RCC 7860 (cell line): ENCODE measurements at regions not wholly inside any gene's neighbourhood (a gene's known extent, or its start where the extent isn't known, plus 50 kb on each side); places are given as distances from the start of the nearest gene placed in this dataset.

Source experiments
- DNase-seq: peaks from one replicate; pipeline ENCODE4 v3.0.0-alpha.2; 2015; ENCODE audit warnings: low spot score
- FAIRE-seq: peaks from 2 replicates; lab custom pipeline; 2012; peaks lifted over from hg19 to GRCh38; lab: Jason Lieb, UNC

- no peak for FAIRE-seq
Measured at GRCh38 chr1:112196731-112197130, 199.3 kb upstream of the CTTNBP2NL start.

GRCh38 chr1:112209493-112209892 lies 186.5 kb upstream of the CTTNBP2NL start:
- DNase-seq (no peak), FAIRE-seq (no peak)

More at GRCh38 chr1:112196731-112197130, 199.3 kb upstream of the CTTNBP2NL start:
- DNase-seq = no peak

- no peak for DNase-seq
- no peak for FAIRE-seq
Measured at GRCh38 chr1:112219267-112219666, 176.7 kb upstream of the CTTNBP2NL start.

DNA sequence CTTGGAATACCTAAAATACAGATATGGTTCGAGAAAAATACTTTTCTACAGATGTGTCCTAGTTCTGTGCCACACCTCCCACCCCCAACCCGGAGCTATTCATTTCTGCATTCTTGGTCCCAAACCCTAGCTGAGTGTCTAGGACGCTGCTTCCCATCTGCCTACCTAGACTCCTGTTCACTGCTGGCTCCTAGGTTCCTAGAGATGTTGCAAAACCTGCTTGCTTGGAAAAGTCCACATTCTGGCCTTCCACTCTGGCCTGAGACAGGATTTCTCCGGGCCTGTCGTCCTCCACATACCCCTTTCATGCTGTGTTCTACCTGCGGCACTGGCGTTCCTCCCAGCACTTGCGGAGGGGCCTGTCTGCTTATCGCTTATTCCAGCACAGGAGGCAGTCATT lies 165.8 kb upstream of the CTTNBP2NL start:
- DNase-seq = no peak
- FAIRE-seq = no peak

- no peak for FAIRE-seq
- no peak for DNase-seq
Measured at GRCh38 chr1:112231331-112231730, 164.7 kb upstream of the CTTNBP2NL start.

GRCh38 chr1:112232848-112233247 lies 163.2 kb upstream of the CTTNBP2NL start:
- DNase-seq (no peak), FAIRE-seq (no peak)

DNA sequence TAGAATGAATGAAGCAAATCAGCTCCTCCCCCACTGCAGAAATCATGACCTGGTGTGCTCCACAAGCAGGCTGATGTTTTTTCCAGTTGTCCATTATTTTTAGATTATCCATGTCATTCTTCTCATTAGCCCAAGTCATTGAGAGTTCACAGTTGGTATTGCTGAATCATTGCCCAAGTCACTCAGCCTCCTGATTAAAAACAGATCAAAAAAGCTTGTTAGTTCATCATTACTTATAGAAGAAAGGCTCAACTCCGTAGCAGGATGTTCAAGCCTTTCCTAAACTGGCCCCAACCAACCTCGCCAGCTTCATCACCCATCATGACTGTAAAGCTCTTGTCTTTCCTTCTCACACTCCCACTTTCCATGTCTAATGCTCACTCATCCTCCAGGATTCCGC lies 161.3 kb upstream of the CTTNBP2NL start:
- no peak for FAIRE-seq
- DNase-seq = no peak

- DNase-seq (no peak), FAIRE-seq (no peak)
Measured at GRCh38 chr1:112237983-112238545, 157.9 kb upstream of the CTTNBP2NL start.

- no peak for FAIRE-seq
- no peak for DNase-seq
Measured at GRCh38 chr1:112239683-112240330, 156.2 kb upstream of the CTTNBP2NL start.

DNA sequence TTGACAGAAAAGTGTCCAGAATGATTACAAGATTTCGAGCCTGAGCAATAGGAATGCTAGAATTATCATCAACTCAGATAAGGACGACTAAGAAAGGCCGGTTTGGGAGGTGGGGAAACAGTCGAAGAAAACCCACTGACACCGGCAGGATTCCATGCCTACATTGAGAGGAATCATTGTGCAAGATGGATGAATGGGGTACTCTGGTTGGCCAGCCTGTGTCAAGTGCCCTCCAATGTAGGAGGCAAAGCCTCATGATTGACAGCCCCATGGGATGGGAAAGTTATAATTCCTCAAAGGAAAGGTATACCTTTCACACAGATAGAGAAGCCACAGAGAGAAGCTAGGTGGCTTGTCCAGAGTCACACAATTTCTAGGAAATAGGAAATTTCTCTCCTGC lies 153.5 kb upstream of the CTTNBP2NL start:
- FAIRE-seq = no peak
- DNase-seq = no peak

DNA sequence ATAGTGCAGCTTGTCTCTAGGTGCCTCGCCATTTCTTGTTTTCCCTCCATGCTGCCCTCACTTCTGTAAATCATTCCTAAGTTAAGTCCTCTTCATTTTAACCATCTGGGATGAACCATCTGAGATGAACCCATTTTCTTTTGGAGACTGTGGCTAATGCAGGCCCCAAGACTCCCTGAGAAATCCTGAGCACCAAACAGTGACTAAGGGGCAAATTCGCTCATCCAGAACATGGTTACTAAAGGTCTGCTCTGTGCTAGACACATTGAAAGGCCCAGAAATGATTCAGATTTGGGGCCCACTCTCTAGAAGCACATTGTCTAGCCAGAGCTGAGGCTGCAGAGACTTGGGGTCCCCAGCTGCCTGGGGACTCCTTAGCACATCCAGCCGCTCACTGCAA lies 151.9 kb upstream of the CTTNBP2NL start:
- FAIRE-seq (no peak), DNase-seq (peak; percentile 8)

- DNase-seq (no peak), FAIRE-seq (no peak)
Measured at GRCh38 chr1:112245114-112245513, 150.9 kb upstream of the CTTNBP2NL start.

DNA sequence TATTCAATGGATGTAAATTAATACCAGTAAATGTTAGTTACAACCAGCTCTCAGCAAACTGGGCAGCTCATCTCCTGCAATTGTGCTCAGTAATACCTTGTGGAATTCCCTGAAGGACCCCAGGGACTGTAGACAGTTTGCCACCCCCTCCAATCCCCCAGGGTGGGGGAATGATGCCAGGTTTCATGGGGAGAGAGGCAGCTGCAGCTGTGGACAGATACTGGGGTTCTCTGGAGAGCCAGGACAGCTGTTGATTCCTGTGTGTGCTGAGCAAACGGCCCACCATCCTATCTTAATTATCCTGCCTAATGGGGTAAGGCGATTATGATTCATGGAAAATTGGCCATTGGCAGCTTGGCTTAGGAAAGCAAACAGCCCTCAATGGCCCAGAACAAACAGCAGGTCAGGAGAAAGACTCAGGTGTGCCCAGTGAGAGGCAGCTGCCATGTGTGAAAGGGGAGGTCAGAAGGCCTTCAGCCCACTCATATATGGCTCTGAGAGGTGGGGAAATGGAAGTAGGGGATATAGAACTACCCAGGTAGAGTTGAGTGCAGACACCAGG lies 148.9 kb upstream of the CTTNBP2NL start:
- DNase-seq = no peak
- FAIRE-seq = no peak

DNA sequence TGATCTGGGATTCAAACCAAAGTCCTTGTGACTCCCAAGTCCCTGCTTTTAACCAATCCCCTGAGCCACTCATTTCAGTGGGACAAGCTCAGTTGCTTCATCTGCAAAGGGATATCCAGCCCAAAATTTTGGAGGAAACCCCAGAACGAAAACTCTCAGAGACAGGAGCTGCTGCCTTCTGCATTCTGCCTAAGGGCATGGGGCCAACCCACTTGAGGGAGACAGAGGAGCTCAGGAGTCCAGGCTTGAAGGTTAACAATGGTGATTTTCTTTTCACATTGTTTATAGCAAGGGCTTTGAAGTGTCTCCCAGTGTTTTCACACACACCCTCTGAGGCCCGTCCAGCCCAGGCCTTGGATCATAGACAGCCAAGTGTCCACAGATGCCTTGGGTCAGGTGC lies 148.1 kb upstream of the CTTNBP2NL start:
- FAIRE-seq (no peak), DNase-seq (no peak)

DNA sequence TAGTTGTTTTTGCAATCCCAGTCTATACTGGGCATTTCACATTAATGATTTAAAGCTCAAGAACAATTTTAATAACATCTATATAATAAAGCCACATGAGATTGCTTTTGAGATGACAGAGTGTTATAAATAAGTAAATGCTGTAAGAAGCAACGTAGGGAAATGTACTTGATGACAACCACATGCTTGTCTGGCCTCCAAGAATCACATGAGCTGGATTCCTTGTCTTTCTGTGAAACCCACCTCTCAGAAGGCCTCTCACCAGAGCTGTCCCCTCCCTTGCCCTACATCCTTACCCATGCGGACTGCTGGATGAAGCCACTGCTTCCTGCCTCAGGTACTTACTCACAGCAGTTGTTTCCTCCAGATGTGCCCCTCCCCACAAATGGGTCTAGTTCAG lies 145.1 kb upstream of the CTTNBP2NL start:
- no peak for DNase-seq
- no peak for FAIRE-seq

GRCh38 chr1:112251766-112252506 lies 144.1 kb upstream of the CTTNBP2NL start:
- no peak for FAIRE-seq
- peak; percentile 62 for DNase-seq

GRCh38 chr1:112253366-112253765 lies 142.6 kb upstream of the CTTNBP2NL start:
- no peak for FAIRE-seq

GRCh38 chr1:112255080-112255479 lies 140.9 kb upstream of the CTTNBP2NL start:
- no peak for FAIRE-seq

More at GRCh38 chr1:112253366-112253765, 142.6 kb upstream of the CTTNBP2NL start:
- no peak for DNase-seq

DNA sequence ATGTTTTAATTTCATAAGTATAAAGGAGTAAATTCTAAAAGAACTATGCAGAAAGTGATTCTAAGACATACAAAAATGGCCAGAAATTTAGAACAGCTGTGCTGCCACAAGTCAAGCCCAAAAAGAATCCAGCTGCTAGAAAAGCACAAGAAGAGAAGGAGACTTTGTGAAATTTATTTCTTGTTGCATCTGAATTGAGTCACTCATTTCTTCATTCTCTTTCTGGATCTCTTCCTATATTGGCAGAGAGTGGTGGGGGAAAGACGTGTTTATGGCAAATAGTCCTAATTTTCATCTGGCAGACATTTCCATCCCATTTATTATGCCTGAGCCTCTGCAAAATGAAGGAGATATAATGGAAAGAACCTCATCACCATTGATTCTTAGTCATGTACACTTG lies 139.6 kb upstream of the CTTNBP2NL start:
- FAIRE-seq = no peak
- DNase-seq = no peak

More at GRCh38 chr1:112255080-112255479, 140.9 kb upstream of the CTTNBP2NL start:
- DNase-seq = no peak

DNA sequence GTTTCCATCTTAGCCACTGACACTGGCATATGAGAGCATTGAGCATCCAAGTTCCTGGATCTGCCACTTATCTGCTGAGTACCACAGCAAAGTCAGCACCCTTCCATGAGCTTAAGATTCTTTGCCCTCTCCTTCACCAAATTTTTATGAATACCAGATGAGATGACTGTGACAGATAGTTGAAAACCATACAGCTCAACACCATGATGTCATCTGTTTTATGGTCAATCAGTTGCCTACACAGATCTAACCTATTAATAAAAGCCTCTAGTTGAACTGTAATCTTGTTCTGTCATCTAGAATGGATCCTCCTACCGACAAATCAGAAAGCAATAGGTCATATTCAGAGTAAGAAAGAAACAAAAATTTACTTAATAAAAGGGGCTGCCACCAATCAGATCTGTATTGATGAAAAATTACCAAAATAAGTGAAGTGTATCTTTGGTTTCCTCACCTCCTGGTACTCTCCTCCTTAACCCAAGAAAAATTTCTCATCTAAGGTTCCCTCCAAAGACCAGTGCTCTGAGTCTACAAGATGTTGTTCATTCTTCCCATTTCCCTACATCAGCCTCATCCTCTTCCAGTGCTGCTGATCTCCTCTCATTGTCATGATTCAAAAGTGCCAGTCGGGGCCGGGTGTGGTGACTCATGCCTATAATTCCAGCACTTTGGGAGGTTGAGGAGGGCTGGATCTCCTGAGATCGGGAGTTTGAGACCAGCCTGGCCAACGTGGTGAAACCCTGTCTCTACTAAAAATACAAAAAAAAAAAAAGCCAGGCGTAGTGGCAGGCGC lies 138.8 kb upstream of the CTTNBP2NL start:
- DNase-seq (no peak), FAIRE-seq (no peak)

DNA sequence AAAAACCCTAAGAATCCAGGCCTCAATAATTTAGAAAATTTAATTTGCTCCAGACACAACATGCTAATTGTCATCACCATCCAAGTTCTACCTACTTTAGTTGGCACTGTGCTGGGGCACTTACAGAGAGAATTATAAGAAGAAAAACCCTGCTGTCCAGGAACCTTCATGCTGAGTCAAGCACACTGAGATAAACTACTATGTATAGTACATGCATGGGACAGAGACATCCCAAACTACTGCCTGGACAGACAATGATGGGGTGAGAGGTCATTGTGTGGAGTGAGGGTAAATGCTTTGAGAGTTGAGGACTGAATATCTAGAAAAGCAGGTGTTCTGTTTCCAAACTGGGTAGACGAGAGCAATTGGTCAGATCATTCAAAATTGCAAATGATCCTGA lies 135.3 kb upstream of the CTTNBP2NL start:
- DNase-seq (no peak), FAIRE-seq (no peak)
